Muscle of arm (tissue), 1 donor: ENCODE measurements at regions not wholly inside any gene's neighbourhood (a gene's known extent, or its start where the extent isn't known, plus 50 kb on each side); places are given as distances from the start of the nearest gene placed in this dataset.

Experiments
- DNase-seq: peaks from one replicate; pipeline ENCODE4 v3.0.0-alpha.2; 2013

- no peak for DNase-seq
Measured at GRCh38 chr16:47779201-47780016, 318.3 kb downstream of the PHKB start.

DNA sequence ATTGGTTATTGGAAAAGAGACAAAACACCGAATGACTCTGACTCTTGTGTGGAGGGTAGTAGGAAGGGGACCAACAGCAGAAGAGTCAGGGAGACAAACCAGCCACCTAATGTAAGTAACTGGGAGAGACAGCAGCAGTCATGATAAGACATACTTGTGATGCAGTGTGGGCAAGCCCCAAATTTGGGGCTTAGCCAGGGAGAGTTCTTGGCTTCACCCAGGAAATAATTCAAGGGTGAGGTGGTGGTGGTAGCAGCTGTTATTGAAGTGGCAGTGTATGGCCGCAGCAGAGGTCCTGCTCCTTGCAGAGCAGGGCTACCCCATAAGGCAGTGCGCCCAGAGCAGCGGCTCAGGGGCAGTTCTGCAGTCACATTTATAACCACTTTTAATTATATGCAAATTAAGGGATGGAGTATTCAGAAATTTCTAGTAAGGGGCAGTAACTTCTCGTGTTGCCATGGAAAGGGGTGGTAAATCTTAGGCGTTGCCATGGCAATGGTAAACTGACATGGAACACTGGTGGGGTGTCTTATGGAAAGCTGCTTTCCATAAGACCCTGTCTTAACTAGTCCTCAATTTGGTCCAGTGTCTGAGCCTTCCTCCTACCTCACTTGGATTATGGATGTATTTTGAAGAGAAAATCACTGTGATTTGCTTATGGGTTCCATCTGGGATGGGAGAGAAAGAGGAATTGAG lies 317.1 kb downstream of the PHKB start:
- no peak for DNase-seq

GRCh38 chr16:47777220-47777619 lies 316.1 kb downstream of the PHKB start:
- no peak for DNase-seq

DNA sequence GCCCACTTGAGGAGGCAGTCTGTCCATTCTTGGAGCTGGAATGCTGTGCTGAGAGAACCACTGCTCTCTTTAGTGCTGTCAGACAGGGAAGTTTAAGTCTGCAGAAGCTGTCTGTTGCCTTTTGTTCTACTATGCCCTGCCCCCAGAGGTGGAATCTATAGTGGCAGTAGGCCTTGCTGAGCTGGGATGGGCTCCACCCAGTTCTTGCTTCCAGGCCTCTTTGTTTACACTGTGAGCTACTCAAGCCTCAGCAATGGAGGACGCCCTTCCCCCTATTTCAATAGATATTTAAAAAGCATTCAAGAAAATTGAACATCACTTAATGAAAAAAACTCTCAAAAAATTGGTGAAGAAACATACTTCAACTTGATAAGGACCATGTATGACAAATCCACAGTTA lies 313.5 kb downstream of the PHKB start:
- DNase-seq = no peak

DNA sequence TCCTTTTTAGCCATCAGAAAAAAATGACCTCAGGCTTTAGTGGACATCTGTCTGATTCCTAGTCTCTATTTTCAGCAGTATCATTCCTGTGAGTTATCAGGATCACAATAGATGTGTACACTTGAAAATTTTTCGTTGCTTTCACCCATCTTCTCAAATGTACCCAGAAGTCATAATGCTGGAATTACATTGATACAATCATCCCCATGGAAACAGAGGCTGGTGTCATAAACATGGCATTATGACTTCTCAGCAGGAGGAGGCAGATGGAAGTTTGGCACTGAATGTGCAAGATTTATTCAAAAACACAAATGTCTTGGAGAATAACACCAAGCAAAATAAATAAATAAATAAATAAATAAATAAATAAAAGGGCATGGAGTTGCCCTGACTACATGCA lies 292.5 kb downstream of the PHKB start:
- no peak for DNase-seq
